ENCODE measurements at regions not wholly inside any gene's neighbourhood (a gene's known extent, or its start where the extent isn't known, plus 50 kb on each side); places are given as distances from the start of the nearest gene placed in this dataset.
A peak's percentile ranks its signal among the peaks of the same experiment; 100 is the strongest.
"Not testable (repeated sequence)": the region's sequence is repeated elsewhere in the genome, so short reads cannot be mapped to it uniquely, and the experiment has no call there.

DNA sequence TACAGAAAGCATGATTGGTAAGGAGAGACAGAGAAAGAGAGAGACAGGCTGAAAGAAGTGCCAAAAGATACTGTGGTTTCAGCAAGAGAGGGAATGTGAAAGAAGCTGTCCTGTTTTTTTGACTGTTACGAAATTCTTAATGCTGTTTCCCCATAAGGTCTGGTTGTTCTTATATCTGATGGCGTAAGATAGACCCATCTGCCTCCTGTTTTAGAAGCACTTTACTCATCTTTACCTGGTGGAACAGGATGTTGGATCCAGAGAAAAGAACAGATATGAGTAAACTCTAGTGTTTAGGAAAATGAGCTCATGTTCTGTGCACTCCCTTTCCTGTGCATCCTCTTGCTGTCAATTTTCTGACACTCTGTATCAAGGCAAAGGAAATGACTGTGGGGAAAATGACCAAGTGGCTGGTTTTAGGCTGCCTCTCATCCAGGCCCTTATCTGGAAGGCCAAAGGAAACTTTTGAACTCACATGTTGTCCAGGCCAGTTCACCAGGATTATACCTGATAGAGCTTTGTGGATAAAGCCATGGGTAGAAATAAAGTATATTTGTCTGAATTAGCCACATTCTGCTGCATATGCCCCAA is 311.7 kb upstream of the HTR2C start:
- DNase-seq (ENCODE audit: low read depth), result no peak

DNA sequence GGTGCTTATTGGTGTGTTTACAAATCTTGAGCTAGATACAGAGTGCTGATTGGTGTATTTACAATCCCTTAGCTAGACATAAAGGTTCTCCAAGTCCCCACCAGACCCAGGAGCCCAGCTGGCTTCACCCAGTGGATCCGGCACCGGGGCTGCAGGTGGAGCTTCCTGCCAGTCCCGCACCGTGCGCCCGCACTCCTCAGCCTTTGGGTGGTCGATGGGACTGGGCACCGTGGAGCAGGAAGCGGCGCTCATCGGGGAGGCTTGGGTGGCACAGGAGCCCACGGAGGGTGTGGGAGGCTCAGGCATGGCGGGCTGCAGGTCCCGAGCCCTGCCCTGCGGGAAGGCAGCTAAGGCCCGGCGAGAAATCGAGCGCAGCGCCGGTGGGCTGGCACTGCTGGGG is 313.5 kb upstream of the HTR2C start:
- not testable (repeated sequence) for DNase-seq (ENCODE audit: low read depth)

DNA sequence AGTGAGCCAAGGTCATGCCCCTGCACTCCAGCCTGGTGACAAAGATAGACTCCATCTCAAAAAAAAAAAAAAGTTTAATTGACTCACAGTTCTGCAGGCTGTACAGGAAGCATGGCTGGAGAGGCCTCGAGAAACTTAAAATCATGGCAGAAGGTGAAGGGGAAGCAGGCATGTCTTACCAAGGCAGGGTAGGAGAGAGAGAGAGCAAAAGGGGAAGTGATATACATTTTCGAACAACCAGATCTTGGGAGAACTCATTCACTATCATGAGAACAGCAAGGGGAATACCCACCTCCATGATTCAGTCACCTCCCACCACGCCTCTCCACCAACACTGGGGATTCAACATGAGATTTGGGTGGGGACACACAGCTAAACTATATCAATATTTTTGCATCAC is 315.2 kb upstream of the HTR2C start:
- no peak for DNase-seq (ENCODE audit: low read depth)

DNA sequence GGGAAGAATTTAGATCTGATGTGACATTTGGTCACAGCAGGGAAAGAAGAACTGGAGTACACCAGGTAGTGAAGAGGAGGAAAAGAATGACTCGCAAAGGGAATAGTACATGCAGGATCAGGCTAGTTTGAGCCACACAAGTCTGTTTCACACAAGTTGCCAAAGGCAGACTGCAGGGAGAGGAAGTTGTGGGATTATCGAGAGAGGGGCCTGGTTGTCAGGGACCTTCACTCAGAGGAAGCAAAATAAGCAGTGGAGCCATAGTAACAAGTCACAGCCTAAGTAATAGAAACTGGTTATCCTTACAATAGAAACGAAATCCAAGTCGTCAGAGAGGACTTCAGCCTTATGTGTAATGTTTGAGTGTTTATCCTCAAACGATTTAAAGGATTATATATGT is 316.7 kb upstream of the HTR2C start:
- no peak for DNase-seq (ENCODE audit: low read depth)

DNA sequence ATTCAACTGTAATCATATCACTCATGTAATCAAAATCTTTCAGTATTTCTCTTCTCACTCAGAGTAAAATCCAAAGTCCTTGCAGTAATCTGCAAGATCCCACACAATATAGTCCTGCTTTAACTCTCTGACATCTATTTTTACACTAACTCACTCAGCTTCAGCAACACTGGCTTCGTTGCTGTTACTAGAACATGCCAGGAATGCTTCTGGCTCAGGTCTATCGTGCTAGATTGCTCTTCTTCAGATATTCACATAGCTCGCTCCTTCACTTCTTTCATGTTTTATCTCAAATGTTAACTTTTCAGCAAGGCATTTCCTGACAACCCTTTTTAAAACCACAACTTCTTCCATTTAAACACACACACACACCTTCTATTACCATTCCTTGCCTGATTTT is 331.7 kb upstream of the HTR2C start:
- no peak for DNase-seq (ENCODE audit: low read depth)

DNA sequence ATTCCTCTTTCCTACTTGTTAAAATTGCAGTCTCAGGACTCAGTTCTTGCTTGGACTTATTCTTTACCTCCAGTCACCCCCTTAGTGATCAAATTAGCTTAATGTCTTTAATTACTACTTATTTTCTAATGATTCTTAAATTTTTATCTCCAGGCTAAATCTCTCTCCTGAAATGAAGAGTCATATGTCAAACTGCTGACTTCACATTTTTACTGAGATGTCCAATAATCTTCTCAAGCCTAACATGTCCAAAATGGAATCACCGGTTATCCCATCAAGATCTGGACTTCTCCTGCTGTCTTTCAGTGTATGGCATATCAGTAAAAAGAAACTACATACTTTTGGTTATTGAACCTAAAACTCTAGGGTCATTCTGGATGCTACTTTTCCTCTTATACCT is 332.3 kb upstream of the HTR2C start:
- no peak for DNase-seq (ENCODE audit: low read depth)

DNA sequence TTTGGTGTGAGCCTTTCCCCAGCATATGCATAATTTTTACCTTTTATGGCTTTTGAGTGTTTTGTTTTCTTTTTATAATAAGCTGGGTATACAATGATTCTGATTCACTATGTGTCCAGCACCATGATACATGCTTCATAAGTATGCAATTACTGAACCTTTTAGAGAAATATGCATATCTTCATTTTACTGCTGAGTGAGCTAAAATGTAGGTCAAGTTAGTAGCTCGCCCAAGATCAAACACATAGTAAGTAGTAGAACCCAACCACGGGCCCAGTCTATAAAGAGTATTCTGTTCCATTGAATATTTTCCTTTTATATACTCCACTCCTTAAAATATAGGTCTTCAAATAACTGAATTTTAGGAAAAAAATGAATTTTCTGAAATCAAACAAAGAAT is 362.4 kb upstream of the HTR2C start:
- no peak for DNase-seq (ENCODE audit: low read depth)

DNA sequence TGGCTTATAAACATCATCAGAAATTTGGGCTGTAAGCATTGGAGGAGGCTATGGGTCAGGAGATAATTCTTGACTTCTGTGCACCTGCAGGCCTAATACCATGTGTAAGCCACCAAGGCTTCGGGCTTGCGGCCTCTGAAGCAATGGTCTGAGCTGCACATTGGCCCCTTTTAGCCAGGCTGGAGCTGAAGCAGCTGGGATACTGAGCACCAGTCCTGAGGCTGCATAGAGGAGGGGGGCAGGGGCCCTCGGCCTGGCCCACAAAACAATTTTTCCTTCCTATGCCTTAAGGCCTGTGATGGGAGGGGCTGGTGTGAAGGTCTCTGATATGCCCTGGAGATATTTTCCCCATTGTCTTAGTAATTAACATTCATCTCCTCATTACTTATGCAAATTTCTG is 373.0 kb upstream of the HTR2C start:
- DNase-seq (ENCODE audit: low read depth), result no peak

DNA sequence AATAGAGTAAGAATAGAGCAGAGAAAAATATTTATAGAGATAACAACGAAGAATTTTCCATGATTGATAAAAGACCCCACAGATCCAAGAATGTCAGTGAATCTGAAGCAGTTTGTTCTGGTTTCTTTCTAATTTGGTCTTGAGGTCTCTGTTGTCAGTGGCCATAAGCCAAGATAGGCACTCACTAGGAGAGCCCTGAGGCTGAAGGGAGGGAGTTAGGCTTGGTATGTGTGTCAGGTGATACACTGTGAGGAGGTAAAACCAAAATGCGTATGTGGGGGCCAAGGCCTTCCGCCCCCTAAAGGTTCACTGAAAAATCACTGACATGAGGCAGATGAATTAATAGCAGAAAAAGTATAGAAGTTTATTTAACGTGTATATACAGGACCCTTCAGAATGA is 382.3 kb upstream of the HTR2C start:
- DNase-seq (ENCODE audit: low read depth), result no peak

DNA sequence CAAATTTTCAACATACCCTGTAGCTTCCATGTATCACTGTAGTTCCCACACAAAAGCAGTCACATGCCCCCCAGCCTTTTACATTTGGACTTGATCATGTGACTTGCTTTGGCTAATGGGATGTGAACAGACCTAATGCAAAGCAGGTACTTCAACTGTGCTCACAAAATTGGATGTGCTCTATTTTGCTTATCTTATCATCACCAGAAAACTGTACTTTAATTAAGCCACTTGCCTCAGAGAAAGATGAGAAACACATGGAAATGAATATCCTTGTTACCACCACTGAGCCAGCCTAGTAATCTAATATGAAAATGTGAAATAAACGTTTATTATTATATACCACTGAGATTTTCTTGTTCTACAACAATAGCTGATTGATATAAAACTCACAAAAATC is 402.7 kb upstream of the HTR2C start:
- DNase-seq (ENCODE audit: low read depth), result no peak

DNA sequence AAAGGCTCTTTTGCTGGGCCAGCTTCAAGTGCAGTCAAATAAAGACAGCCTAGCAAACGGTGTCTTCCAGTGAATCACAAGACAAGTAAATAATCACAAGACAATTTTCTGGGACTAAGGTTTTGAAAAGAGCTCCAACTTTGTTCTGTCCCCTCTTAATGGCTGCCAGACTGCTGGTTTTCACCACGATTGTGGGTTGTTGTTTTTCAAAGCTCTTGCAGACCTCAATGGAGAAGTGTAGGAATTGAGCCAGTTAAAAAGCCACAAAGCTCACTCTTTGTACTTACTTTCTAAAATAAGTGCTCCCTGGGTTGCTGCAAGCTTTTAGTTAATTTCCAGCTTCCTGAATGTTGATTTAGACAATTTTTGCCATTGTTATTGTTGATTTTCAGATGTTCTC is 405.8 kb upstream of the HTR2C start:
- DNase-seq (ENCODE audit: low read depth), result no peak

DNA sequence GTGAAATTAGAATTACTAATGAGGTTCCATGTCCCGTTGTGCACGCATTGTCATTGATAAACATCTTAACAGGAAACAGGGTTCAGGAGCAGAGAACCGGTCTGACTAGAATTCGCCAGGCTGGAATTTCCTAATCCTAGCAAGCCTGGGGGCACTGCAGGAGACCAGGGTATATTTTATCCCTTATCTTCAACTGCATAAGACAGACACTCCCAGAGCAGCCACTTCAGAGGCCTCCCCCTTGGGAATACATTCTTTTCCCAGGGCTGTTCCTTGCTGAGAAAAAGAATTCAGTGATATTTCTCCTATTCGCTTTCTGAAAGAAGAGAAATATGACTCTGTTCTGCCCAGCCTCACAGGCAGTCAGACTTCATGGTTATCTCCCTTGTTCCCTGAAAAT is 416.6 kb upstream of the HTR2C start:
- not testable (repeated sequence) for DNase-seq (ENCODE audit: low read depth)

DNA sequence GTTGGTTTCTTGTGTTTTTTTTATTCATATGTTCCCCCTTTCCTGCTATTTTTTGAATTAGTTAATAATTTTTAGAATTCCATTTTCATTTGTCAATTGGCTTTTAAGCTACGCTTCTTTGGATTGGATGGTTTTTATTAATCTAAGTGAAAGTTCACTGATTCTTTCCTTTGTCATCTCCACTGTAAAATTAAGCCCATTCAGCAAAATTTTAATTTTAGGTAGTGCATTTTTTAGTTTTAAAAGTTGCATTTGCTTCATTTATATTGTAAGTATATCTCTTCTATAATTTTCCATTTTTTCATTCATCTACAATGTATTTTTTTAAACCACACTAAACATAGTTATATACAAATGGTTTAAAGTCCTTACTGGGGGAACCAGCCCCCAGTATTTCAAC is 417.3 kb upstream of the HTR2C start:
- no peak for DNase-seq (ENCODE audit: low read depth)

DNA sequence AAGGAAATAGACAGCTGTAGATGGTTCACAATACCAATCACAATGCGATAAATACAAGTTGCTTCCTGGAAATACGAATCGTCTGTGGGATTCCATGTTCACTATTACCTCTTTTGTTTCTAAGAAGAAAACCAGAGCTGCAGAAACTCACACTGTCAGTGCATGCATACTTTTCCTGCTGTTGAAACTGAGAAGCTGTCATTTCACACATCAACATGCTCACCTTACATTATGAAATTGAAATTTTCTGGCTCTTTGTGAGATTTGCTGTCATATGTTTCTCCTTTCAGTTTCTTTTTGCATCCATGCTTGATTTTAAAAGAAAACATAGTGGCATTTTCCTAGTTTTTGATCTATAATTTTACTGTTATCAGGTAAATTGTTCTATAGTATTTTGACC is 418.3 kb upstream of the HTR2C start:
- DNase-seq (ENCODE audit: low read depth), result no peak

DNA sequence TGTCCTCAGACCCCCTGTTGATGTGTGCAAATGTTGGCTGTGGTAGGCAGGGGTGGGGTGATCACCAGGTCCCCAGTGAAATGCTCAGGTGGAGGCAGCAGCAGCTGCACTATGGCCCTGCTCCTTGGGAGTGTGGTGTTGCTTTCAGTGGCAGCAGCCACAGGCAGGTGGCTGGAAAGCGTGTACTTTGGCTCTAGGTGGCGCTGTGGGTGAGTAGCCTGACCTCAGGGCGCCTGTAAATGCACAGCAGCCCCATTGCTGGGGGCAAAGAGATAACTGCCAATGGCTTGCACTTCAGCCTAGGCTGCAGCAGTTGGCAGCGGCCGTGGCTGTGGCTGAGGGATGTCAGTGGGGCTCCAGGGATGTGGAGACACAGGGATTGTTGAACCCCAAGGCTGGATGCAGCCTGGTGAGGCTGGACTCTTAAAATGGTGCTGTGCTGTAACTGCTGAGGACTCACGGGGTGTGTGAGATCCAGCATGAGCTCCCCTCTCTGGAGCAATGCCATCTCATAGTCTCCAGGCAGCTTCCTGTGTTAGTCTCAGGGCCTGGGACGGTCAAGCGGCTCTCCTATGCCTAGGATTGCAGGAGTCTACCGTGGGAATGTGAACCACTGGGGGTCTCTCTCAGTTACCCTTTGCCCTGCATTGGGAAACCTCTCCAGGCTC is 421.7 kb upstream of the HTR2C start:
- DNase-seq (ENCODE audit: low read depth), result no peak

DNA sequence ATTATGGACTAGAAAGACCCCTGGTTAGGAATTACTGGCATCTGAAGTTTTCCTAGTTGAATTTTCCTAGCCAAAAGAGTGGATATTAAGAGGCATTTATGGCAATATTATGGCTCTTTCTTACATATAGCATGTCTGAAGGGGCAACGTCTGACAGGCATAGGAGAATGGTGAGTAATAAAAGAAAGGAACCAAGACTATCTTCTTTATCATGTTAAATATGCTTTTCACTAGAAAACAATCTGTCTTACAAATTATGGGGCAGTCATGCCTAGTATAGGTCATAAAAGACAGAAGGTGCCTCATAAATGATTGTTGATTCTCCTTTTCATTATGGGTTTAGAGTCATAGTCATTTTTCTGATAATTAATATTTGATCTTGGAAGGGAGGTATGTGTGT is 431.1 kb upstream of the HTR2C start:
- DNase-seq (ENCODE audit: low read depth), result no peak

DNA sequence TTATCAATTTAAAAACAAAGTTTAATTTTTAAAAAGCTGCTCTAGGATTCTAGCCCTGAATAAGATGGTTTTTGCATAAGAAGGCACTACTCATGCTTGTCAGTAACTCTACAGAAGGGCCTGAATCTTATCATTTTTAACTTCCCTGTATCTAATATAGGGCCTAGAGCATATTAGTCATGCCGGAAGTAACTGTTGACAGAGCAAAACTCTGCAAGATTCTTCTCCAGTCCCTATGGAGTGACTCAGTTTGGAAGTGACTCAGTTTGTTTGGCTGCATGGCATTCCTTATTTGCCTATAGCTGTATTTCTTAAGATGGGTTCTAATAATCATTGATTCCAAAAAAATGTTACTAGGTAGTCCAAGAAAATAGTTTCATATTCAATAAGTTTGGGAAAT is 431.8 kb upstream of the HTR2C start:
- DNase-seq (ENCODE audit: low read depth), result peak; percentile 61

DNA sequence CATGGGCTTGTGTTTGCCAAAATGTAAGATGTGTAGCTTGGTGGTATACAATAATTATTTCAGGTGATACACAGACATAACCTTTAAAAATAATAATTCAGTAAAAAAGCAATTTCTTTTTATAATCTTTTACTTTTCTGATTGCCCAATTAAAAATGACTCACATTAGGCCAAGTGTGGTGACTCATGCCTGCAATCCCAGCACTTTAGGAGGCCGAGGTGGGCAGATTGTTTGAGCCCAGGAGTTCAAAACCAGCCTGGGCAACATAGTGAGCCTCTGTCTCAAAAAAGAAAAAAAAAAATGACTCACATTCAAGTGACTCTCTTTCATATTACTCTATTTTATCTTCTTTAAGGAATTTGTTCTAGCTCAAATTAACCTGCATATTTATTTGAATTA is 449.4 kb upstream of the HTR2C start:
- DNase-seq (ENCODE audit: low read depth), result peak; percentile 0

DNA sequence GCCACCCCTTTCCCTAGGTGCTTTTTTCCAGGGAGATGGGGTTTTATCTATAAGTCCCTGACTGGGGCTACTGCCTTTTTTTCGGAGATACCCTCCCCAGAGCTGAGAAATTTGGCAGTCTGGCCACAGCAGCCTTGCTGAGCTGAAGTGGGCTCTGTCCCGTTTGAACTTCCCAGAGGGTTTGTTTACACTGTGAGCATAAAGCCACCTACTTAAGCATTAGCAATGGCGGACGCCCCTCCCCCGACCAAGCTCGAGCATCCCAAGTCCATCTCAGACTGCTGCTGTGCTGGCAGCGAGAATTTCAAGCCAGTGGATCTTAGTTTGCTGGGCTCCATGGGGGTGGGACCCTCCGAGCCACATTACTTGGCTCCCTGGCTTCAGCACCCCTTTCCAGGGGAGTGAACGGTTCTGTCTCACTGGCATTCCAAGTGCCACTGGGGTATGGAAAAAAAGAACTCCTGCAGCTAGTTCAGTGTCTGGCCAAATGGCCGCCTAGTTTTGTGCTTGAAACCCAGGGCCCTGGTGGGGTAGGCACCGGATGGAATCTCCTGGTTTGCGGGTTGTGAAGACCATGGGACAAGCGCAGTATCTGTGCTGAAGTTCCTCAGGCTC is 456.4 kb upstream of the HTR2C start:
- DNase-seq (ENCODE audit: low read depth), result no peak

DNA sequence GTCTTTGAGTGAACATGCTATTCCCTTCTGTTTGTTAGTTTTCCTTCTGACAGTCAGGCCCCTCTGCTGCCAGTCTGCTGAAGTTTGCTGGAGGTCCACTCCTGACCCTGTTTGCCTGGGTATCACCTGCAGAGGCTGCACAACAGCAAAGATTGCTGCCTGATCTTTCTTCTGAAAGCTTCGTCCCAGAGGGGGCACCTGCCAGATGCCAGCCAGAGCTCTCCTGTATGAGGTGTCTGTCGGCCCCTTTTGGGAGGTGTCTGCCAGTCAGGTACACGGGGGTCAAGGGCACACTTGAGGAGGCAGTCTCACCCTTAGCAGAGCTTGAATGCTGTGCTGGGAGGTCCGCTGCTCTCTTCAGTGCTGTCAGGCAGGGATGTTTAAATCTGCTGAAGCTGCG is 456.9 kb upstream of the HTR2C start:
- DNase-seq (ENCODE audit: low read depth), result no peak

DNA sequence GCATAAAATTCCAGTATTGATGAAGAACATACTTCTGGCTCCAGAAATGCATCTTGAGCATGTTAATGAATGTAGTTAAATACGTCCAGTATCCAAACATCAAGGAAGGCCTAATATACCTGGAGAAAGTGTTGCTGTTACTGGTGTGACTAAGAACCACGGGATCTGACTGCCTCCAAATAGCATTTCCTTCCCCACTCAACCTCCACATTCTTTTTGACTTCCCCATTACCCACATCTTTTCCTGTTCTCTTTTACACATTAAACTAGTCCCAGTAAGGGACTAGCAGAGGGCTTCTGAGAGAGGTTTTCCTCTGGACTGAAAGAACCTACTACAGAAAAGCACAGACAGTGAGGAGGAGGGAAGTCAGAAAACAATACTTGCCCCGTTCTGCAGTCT is 482.8 kb upstream of the HTR2C start:
- no peak for DNase-seq (ENCODE audit: low read depth)

DNA sequence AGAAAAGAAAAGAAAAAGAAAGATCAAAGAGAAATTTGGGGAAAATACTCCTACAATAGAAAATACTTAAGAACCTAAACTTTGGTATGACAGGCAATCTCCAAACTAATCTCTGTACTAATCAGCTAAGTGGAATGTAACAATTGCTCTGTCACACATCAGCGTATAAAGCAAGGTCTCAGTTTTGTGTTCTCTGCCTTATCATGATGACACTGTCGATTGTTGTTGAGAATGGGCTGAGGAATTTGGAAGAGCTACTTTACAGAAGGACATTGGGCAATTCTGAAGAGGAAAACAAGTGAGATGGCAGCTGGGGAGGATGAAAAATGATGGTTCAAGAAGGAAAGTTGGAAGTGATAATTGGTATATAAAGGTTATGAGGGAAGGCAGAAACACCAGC is 486.0 kb upstream of the HTR2C start:
- no peak for DNase-seq (ENCODE audit: low read depth)

DNA sequence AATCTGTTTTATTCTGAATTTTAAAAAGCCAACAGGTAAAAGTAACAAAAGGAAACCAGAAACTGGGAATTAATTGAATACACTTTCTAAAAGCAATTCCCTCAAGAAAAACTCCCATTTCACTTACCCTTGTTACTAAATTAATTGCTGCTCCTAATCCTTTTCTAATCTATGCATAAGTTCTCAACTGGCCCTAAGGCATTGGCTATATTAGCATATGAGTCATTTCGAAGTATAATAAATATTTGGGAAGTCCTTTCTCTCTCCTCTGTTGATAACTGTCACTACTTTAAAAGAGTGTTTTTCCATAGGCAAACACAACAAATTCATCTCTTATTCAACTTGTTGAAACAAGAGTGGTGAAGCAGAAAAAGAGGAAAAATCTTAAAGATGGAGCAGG is 486.5 kb upstream of the HTR2C start:
- DNase-seq (ENCODE audit: low read depth), result no peak

DNA sequence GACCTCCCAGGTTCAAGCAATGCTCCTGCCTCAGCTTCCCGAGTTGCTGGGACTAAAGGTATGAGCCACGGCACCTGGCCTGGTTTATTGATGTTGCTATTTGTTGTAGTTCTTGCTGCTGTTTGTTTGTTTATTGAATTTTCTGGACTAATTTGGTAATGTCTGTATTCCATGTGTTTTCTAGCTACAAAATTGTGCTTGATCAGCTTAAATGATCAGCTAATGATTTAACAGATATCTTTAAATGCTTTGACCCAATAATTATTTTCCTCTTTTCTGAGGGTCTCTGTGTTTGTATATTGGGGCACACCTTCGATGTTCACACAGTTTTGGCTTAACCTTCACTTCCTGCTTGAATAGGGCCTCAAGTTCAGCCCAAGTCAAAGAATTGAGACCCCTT is 488.1 kb upstream of the HTR2C start:
- no peak for DNase-seq (ENCODE audit: low read depth)

All from iris pigment epithelial cell (primary cell).